ENCODE measurements at regions not wholly inside any gene's neighbourhood (a gene's known extent, or its start where the extent isn't known, plus 50 kb on each side); places are given as distances from the start of the nearest gene placed in this dataset.
"Not testable (repeated sequence)": the region's sequence is repeated elsewhere in the genome, so short reads cannot be mapped to it uniquely, and the experiment has no call there.

- Histone ChIP-seq H3K27ac (no peak overlapping the region), H3K36me3 (no peaks in the 10 kb centered on the region), H3K27me3 (ENCODE audit: low read depth) (no peaks in the 10 kb centered on the region), H3K9me3 (no peaks in the 10 kb centered on the region), H3K4me1 (no peaks in the 10 kb centered on the region), H3K4me3 (no peak overlapping the region)
- DNase-seq (no peak), ATAC-seq (no peak)
- intact Hi-C loops (cut with DNase I): no loop called here
- TF ChIP-seq, protein P1, sequence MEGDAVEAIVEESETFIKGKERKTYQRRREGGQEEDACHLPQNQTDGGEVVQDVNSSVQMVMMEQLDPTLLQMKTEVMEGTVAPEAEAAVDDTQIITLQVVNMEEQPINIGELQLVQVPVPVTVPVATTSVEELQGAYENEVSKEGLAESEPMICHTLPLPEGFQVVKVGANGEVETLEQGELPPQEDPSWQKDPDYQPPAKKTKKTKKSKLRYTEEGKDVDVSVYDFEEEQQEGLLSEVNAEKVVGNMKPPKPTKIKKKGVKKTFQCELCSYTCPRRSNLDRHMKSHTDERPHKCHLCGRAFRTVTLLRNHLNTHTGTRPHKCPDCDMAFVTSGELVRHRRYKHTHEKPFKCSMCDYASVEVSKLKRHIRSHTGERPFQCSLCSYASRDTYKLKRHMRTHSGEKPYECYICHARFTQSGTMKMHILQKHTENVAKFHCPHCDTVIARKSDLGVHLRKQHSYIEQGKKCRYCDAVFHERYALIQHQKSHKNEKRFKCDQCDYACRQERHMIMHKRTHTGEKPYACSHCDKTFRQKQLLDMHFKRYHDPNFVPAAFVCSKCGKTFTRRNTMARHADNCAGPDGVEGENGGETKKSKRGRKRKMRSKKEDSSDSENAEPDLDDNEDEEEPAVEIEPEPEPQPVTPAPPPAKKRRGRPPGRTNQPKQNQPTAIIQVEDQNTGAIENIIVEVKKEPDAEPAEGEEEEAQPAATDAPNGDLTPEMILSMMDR (IDR thresholded peaks at IDR 0.05): no peak
Observed at GRCh38 chr12:84463741-84464495, 448.7 kb downstream of the SLC6A15 start.

GRCh38 chr12:84455598-84455997, 457.0 kb downstream of the SLC6A15 start:
- intact Hi-C loops (cut with DNase I): no loop called here
- DNase-seq (no peak), ATAC-seq (no peak)
- Histone ChIP-seq H3K27ac (no peak overlapping the region), H3K27me3 (ENCODE audit: low read depth) (no peaks in the 10 kb centered on the region), H3K4me1 (no peaks in the 10 kb centered on the region), H3K4me3 (no peak overlapping the region), H3K36me3 (no peaks in the 10 kb centered on the region), H3K9me3 (no peaks in the 10 kb centered on the region)
- TF ChIP-seq, protein P1 (IDR thresholded peaks at IDR 0.05): no peak

DNA sequence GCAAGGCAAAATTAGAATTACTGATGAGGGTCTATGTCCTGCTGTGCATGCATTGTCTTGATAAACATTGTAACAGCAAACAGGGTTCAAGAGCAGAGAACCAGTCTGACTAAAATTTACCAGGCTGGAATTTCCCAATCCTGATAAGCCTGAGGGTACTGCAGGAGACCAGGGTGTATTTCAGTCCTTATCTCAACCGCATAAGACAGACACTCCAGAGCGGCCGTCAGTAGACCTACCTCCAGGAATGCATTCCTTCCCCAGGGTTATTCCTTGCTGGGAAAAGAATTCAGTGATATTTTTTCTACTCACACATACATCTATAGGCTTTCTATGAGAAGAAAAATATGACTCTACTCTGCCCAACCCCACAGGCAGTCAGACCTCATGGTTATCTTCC, 466.1 kb downstream of the SLC6A15 start:
- H3K4me1 ChIP-seq; intact Hi-C loops (cut with DNase I); DNase-seq; ATAC-seq; H3K27ac ChIP-seq; H3K27me3 ChIP-seq (ENCODE audit: low read depth); H3K36me3 ChIP-seq; H3K4me3 ChIP-seq; H3K9me3 ChIP-seq: not testable (repeated sequence)

DNA sequence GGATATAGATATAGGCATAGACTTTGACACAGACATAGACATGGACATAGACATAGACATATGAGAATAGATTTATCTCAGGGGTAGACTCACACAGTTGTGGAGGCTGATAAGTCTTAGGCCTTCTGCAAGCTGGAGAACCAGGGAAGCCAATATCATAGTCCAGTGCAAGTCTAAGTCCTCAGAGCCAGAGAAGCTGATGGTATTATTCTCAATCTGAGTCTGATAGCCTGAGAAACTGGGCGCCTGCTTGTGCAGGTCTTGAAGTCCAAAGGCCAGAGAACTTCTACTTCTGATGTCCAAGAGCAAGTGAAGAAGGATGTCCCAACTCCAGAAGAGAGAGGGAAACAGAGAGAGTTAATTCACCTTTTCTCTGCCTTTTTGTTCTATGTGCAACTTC, 476.5 kb downstream of the SLC6A15 start:
- Histone ChIP-seq H3K4me3 (no peak overlapping the region), H3K9me3 (no peaks in the 10 kb centered on the region), H3K27me3 (ENCODE audit: low read depth) (no peaks in the 10 kb centered on the region), H3K36me3 (no peaks in the 10 kb centered on the region), H3K27ac (no peak overlapping the region), H3K4me1 (no peaks in the 10 kb centered on the region)
- no peak for ATAC-seq
- no peak for DNase-seq
- TF ChIP-seq, protein P1 (IDR thresholded peaks at IDR 0.05): no peak
- intact Hi-C loops (cut with DNase I): no loop called here

- no peak overlapping the region for H3K4me3 ChIP-seq
- no peaks in the 10 kb centered on the region for H3K9me3 ChIP-seq
- intact Hi-C loops (cut with DNase I): no loop called here
- ATAC-seq (no peak), DNase-seq (no peak)
- H3K4me1 ChIP-seq: no peaks in the 10 kb centered on the region
- TF ChIP-seq, protein P1 (IDR thresholded peaks at IDR 0.05): no peak
- H3K36me3 ChIP-seq: no peaks in the 10 kb centered on the region
- H3K27me3 ChIP-seq (ENCODE audit: low read depth): no peaks in the 10 kb centered on the region
- no peak overlapping the region for H3K27ac ChIP-seq
Observed at GRCh38 chr12:84435682-84436081, 476.9 kb downstream of the SLC6A15 start.

- intact Hi-C loops (cut with DNase I): no loop called here
- Histone ChIP-seq H3K27me3 (ENCODE audit: low read depth) (no peaks in the 10 kb centered on the region), H3K9me3 (no peaks in the 10 kb centered on the region), H3K4me3 (no peak overlapping the region), H3K27ac (no peak overlapping the region), H3K36me3 (no peaks in the 10 kb centered on the region), H3K4me1 (no peaks in the 10 kb centered on the region)
- TF ChIP-seq, protein P1 (IDR thresholded peaks at IDR 0.05): no peak
- DNase-seq (no peak), ATAC-seq (no peak)
Observed at GRCh38 chr12:84422340-84422739, 490.3 kb downstream of the SLC6A15 start.

Data from lower lobe of right lung (tissue), 2 donors.